ENCODE measurements at regions not wholly inside any gene's neighbourhood (a gene's known extent, or its start where the extent isn't known, plus 50 kb on each side); places are given as distances from the start of the nearest gene placed in this dataset.

- Histone ChIP-seq H3K4me3 (no peak overlapping the region), H3K4me1 (peaks cover 0 to 9% (median 0%) of the 10 kb centered on the region in 3 donors), H3K27ac (no peak overlapping the region), H3K9me3 (peaks cover 0 to 5% (median 0%) of the 10 kb centered on the region in 3 donors), H3K36me3 (no peaks in the 10 kb centered on the region), H3K27me3 (no peaks in the 10 kb centered on the region)
- no peak for ATAC-seq
- TF ChIP-seq POLR2A (IDR thresholded peaks at IDR 0.05) (no peak), POLR2AphosphoS5 (IDR thresholded peaks at IDR 0.05) (no peak), CTCF (IDR thresholded peaks at IDR 0.05) (no peak), EP300 (IDR thresholded peaks at IDR 0.05) (no peak)
These were observed 296.2 kb upstream of the ZC3H15 start for GRCh38 chr2:186189816-186190215.

DNA sequence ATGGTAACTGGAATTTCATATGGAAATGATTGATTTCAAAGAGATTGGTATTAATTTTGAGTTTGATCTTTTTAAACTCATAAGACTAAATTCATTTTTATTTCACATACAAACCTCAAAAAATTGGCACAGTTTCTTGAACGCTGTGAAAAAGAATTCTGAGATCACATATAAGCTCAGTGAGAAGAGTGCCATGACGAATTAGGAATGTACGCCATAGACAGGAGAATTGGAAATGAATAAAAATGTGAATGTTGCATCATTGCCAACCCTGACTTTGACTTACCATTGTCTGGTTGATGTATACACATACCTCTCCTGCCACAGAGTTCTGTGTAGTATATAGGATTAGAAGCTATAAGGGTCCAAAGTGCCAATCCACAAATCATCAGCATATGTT is 290.4 kb upstream of the ZC3H15 start:
- no peaks in the 10 kb centered on the region for H3K36me3 ChIP-seq
- no peak for TF ChIP-seq EP300 (IDR thresholded peaks at IDR 0.05)
- TF ChIP-seq POLR2AphosphoS5 (IDR thresholded peaks at IDR 0.05) = no peak
- TF ChIP-seq CTCF (IDR thresholded peaks at IDR 0.05) = no peak
- no peak for TF ChIP-seq POLR2A (IDR thresholded peaks at IDR 0.05)
- H3K9me3 ChIP-seq = no peaks in the 10 kb centered on the region
- no peak overlapping the region for H3K27ac ChIP-seq
- no peak overlapping the region for H3K4me3 ChIP-seq
- H3K4me1 ChIP-seq = peaks cover 0 to 9% (median 0%) of the 10 kb centered on the region in 3 donors
- H3K27me3 ChIP-seq = no peaks in the 10 kb centered on the region
- no peak for ATAC-seq
- WGBS, 2 donors (ENCODE audit: low coverage in 1 of 2) = 87 to 90% methylated on average over 3 of the region's 3 CpGs

GRCh38 chr2:186197955-186198354 is 288.1 kb upstream of the ZC3H15 start:
- H3K27me3 ChIP-seq = no peaks in the 10 kb centered on the region
- TF ChIP-seq CTCF (IDR thresholded peaks at IDR 0.05) (no peak), POLR2A (IDR thresholded peaks at IDR 0.05) (no peak), EP300 (IDR thresholded peaks at IDR 0.05) (no peak), POLR2AphosphoS5 (IDR thresholded peaks at IDR 0.05) (no peak)
- no peak overlapping the region for H3K27ac ChIP-seq
- H3K4me1 ChIP-seq = peaks cover 0 to 7% (median 0%) of the 10 kb centered on the region in 3 donors
- H3K4me3 ChIP-seq = no peak overlapping the region
- 100% methylated on average over 1 of the region's 1 CpG for WGBS, 2 donors (ENCODE audit: low coverage in 1 of 2)
- no peak for ATAC-seq
- H3K36me3 ChIP-seq = no peaks in the 10 kb centered on the region
- no peaks in the 10 kb centered on the region for H3K9me3 ChIP-seq

- WGBS, 2 donors (ENCODE audit: low coverage in 1 of 2) = 75 to 85% methylated on average over 1 of the region's 1 CpG
These were observed 287.0 kb upstream of the ZC3H15 start for GRCh38 chr2:186199029-186199428.

More at GRCh38 chr2:186199029-186199428, 287.0 kb upstream of the ZC3H15 start:
- no peaks in the 10 kb centered on the region for H3K4me1 ChIP-seq
- no peak overlapping the region for H3K27ac ChIP-seq
- no peaks in the 10 kb centered on the region for H3K9me3 ChIP-seq
- H3K4me3 ChIP-seq = no peak overlapping the region
- TF ChIP-seq POLR2AphosphoS5 (IDR thresholded peaks at IDR 0.05) (no peak), POLR2A (IDR thresholded peaks at IDR 0.05) (no peak), EP300 (IDR thresholded peaks at IDR 0.05) (no peak), CTCF (IDR thresholded peaks at IDR 0.05) (no peak)
- H3K36me3 ChIP-seq = no peaks in the 10 kb centered on the region
- ATAC-seq = no peak
- H3K27me3 ChIP-seq = no peaks in the 10 kb centered on the region
